ENCODE measurements at regions not wholly inside any gene's neighbourhood (a gene's known extent, or its start where the extent isn't known, plus 50 kb on each side); places are given as distances from the start of the nearest gene placed in this dataset.
"Not testable (repeated sequence)": the region's sequence is repeated elsewhere in the genome, so short reads cannot be mapped to it uniquely, and the experiment has no call there.

DNA sequence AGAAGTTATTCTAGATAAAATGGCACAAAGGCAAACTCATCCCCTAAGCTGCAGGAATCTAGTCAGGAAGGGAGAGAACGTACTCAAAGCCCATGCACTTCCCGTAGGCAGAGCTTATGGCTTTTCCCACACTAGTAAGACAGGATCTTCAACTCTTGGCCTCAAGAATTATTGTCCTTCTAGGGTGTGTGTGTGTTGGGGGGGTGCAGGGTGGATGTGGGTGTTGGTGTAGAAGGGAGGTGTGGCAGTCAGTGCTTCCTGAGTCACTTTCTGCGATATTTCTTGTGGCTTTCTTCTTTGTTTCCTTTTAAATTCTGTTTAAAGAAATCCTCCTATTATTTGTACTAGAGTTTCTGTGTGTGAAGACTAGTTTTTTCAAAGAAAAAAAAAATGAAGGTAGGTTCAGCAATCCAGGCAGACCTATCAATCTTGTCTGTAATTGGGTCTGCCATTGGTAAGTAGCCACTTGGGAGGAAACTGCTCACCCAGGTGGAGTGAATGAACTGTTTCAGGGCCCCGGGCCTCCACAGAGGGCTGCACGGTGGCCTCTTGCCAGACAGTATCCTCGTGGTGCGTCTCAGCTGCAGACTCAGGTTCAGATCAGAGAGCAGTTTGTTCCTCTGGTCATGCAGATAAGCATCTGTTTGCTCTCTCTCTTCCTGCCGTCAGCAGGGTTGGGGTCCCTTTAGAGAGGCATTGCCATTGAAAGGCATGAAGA is 131.9 kb downstream of the NPR3 start:
- DNase-seq (ENCODE audit: low read depth in 4 of 4, low spot score in 3 of 4), result no peak

DNA sequence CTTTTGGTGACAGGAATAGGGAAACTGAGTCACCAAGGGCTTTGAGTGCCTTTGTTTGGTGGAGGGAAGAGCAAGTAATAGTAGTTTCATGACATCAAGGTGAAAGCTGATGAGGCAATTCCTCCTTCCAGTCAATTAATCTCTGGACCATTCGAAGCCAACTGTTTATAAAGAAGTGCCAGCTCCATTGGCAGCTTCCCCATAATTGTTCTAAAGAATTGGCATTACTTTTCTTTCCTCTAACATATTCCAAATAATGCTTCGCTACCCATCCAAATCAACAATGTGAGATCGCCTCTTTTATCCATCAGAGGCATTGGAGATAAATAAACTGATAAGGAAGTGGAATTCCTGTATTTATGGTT is 132.4 kb downstream of the NPR3 start:
- DNase-seq (ENCODE audit: low read depth in 4 of 4, low spot score in 3 of 4), result no peak

DNA sequence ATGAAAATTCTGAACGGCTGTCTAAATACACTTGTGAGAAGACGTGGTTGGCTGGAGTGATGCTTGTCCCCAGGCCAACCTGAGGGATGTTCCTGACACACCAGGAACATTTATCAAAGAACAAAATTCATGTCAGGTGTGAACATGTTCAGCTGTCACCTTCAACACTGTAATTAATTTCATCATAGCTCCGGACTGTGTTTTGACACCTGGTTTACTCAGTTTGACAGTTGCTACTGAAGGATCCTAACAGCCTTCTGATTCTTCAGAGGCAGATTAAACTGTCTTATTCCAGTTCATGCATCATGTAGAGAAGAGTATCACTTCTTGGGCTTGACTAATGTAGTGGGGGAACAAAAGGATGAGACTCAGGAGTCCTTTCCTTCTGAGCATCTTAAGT is 134.1 kb downstream of the NPR3 start:
- no peak for DNase-seq (ENCODE audit: low read depth in 4 of 4, low spot score in 3 of 4)

DNA sequence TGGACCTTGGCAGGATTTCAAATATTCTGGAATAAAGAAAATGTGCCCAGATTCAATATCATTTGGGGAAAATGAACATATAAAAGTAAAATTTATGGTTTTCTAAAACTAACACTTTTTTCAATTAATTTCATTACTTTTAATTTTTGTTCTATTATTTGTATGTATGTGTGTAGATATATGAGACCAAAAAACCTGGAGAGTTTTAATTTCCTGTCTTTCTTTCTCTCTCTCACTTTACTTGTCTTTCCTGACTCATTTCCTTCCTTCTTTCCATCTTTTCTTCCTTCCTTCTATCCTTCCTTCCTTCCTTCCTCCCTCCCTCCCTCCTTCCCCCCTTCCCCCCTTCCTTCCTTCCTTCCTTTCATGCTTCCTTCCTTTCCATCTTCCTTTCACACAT is 137.0 kb downstream of the NPR3 start:
- DNase-seq (ENCODE audit: low read depth in 4 of 4, low spot score in 3 of 4), result no peak

DNA sequence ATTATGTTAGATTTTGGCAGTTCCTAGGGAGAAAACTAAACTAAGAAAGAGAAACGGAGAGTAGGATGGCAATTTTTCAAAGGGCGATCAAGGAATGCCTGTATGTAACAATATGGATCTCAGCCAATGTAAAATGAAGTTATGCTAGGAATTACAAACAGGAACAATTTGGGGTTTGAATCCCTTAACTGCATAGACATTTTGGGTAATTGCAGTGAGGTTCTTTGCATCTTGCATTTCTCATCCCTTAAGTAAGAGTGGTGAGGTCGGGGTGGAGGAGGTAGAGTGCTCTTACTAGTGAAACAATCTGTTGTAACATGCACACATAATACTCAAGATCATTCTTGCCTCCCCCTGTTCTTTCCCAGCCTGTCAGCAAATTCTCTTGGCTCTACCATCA is 137.6 kb downstream of the NPR3 start:
- DNase-seq (ENCODE audit: low read depth in 4 of 4, low spot score in 3 of 4), result no peak

DNA sequence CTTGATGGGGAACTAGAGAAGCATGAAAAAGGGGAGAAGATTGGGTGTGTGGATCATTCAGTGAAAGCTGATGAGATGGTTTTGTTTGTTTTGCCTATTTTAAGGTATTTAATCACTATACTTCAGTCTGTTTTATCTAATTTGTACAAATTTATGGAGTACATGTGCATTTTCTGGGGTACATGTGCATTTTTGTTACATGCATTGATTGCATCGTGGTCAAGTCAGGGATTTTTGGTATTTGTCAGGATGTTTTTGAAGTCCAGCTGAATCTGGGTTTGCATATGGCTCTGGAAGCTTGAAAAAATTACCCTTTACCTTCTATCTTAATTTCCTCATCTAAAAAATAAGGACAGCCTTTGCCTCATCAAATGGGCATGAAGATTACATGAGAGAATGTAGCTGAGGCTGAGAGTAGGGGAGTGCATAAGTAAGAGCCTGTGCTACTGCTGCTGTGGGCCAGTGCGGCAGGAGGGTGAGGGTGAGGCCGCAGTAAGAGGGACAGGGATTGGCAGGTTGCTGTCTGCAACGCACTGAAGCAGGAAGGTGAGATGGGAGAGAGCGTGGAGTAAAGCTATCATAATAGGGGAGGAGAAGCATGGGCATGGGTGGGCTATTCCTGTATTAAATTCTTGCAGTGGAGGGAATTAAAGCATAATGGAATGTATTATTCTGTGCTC is 139.8 kb downstream of the NPR3 start:
- no peak for DNase-seq (ENCODE audit: low read depth in 4 of 4, low spot score in 3 of 4)

DNA sequence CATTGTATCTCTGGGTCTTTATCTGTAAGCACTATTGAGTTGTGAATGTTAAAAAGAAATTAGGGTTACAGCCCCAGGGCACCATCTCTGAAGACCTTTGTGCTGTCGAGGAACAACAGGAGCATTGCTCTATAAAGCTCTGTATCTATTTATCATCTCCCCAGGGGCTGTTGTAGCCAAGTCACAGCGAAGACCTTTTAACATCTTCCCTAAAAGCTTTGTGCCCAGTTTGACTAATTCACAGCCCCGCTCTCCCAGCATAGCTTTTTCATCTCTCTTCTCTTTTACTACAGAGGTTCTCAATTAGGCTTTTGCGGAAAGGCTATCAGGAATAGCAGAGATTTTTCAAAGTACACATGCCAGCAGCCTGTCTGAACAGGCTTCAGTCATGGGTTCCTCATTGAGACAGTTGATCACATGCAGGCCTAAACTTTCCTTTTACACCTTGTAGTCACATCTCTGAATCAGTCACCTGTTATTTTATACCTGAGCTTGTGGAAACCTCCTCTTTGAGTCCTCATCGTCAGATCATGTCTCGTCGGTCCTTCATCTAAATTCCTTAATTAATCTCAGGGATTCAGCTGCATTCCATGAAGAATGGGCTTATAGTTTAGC is 140.5 kb downstream of the NPR3 start:
- no peak for DNase-seq (ENCODE audit: low read depth in 4 of 4, low spot score in 3 of 4)

DNA sequence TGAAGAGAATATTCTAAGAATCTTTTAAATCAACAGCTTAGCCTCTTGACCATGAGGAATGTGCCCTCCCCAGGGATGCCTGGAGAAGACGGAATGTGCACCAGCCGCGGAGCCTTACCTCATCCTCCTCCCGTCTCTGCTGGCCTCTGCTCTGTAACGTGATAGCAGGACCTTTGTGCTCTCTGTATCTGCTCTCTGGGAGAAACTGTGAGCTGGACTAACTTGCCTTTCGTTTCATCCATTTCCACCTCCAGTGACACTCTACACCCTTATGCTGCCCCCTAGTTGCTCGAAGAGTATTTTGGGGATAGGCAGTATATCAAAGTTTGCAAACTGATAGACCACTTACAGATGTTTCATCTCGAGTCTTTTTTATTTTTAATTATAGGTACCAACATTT is 141.4 kb downstream of the NPR3 start:
- peak; percentile 5 to 40 (median 24) for DNase-seq (ENCODE audit: low read depth in 4 of 4, low spot score in 3 of 4)

DNA sequence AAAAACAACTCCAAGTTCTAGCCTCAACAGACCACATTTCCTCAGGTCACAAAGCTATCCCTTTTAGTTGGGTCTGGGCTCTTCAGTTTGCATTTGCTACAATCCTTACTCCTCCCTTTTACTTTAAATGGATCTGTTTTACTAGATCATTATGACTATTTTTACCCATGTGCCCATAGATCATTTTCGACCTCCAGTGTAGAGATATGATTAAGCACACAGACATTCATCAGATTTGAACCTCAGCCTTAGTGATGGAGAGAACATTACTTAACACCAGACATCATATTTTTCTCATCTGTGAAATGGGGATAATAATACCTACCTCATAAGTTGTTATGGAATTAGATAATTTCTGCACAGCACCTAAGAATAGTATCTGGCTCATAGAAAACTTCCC is 141.9 kb downstream of the NPR3 start:
- no peak for DNase-seq (ENCODE audit: low read depth in 4 of 4, low spot score in 3 of 4)

DNA sequence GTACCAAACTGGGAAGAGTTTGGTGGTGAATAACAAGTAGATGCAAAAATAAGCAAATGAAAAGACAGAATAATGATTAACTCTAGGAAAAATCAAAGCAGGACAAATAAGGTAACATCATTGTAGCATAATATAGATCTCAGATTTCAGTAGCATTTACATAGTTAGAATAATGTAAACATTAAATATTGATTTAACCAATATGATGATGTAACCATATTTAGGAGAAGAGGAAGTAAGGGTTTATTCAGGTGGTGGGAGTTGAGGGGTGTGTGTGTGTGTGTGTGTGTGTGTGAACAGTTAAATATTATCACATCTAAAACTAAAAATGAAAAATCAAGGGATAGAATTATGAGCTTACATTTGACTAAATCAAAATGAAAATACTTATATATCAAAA is 143.4 kb downstream of the NPR3 start:
- DNase-seq (ENCODE audit: low read depth in 4 of 4, low spot score in 3 of 4), result no peak

DNA sequence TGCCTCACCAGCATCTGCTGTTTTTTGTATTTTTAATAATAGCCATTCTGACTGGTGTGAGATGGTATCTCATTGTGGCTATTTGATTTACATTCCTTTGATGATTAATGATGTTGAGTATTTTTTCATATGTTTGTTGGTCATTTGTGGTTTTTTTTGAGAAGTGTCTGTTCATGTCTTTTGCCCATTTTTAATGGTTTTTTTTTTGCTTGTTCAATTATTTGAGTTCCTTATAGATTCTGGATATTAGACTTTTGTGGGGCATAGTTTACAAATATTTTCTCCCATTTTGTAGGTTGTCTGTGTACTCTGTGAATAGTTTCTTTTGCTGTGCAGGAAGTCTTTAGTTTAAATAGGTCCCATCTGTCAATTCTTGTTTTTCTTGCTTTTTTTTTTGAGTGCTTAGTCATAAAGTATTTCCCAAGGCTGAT is 148.1 kb downstream of the NPR3 start:
- DNase-seq (ENCODE audit: low read depth in 4 of 4, low spot score in 3 of 4), result no peak

DNA sequence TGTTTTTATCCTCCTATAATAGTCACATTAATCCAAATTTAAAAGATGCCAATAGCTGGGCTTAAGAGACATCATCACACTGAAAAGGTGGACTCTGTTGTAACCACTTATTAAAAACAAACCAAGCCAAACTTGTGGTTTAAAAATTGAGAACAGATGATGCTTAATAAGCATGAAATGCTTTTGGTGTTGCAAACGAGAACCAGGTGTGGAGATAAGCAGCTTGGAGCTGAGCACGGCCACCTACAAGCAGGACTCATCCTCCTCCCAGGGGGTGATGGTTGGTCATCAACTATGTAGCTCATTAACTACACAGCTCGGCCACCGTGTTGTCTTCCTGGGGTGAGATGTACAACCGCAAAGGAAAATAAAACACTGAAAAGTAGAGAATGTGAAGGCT is 154.4 kb downstream of the NPR3 start:
- no peak for DNase-seq (ENCODE audit: low read depth in 4 of 4, low spot score in 3 of 4)

DNA sequence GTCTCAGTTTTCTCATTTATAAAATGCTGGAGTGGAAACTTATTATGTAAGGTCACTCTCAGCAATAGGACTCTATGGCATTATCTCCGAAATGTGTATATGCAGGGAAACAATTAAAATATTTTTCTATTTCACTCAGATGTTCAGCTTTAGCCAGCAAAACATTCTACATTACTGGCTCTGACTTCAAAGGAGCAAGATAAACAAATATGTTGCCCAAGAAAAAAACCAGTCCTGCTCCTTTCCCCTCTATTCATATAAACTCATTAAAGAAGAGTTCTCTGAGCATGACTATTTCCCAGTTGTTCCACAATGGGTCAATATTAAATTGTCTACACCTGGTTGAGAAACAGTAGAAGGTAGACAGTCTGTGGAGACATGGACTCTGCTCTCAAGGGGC is 155.0 kb downstream of the NPR3 start:
- DNase-seq (ENCODE audit: low read depth in 4 of 4, low spot score in 3 of 4), result no peak

DNA sequence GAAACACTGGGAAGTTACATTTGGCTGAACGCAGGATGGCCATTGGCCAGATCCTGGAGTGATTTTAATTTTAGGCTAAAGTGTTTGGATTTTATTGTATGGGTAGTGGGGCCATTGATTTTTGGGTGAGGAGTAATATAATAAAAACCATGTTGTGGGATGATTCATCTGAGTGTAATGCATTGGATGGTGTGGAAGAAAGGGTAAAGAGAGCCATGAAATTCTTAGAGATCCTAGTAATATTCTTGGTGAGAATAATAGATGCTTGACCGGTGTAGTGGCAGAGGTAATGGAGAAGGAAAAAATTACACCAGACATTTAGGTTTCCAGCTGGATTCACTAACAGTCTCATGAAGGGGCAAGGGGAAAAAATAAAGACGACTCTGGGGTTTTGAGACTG is 158.1 kb downstream of the NPR3 start:
- DNase-seq (ENCODE audit: low read depth in 4 of 4, low spot score in 3 of 4), result no peak

DNA sequence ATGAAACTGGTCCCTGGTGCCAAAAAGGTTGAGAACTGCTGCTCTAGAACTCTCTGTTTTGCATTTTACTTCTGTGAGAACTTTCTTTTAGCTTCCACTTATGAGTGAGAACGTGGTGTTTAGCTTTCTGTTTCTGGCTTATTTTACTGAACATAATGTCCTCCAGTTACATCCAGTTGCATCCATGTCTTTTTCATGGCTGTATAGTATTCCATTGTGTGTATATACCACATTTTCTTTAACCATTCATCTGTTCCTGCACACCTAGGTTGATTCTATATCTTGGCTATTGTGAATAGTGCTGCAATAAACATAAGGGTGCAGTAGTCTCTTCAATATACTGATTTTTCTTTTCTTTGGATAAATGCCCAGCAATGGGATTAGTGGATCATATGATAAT is 165.7 kb downstream of the NPR3 start:
- DNase-seq (ENCODE audit: low read depth in 4 of 4, low spot score in 3 of 4), result no peak

DNA sequence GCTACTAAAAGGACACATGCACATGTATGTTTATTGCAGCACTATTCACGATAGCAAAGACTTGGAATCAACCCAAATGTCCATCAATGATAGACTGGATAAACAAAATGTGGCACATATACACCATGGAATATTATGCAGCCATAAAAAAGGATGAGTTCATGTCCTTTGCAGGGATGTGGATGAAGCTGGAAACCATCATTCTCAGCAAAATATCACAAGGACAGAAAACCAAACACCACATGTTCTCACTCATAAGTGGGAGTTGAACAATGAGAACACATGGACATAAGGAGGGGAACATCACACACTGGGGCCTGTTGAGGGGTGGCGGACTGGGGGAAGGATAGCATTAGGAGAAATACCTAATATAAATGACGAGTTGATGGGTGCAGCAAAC is 168.2 kb downstream of the NPR3 start:
- not testable (repeated sequence) for DNase-seq (ENCODE audit: low read depth in 4 of 4, low spot score in 3 of 4)

DNA sequence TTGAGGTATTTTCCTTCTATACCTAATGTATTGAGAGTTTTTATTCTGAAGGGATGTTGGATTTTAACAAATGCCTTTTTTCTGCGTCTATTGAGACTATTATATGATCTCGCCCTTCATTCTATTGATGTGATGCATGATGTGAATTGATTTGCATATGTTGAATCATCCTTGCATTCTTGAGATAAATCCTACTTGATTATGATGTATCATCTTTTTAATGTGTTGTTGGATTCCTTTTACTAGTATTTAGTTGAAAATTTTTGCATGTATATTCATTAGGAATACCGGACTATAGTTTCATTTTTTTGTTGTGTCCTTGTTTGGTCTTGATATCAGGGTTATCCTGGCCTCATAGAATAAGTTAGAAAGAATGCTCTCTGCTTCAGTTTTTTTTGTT is 169.7 kb downstream of the NPR3 start:
- DNase-seq (ENCODE audit: low read depth in 4 of 4, low spot score in 3 of 4), result no peak

DNA sequence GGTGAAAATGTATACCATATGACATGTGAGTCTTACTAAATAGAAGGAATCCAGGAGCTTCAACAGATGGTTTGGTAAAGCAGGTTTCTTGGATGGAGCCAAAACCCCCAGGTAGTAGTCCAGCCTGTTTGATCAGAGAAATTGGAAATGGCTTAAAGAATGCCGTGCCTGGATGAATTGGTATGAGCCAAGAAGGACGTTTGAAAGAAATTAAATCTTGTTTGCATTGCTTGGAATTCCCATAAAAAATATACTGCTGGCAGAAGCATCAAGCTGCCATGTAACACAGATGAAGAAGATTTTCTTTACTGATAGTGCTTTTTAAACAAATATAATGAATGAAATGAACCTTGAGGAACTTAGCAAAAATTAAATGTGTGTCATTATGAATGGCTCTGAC is 176.3 kb downstream of the NPR3 start:
- DNase-seq (ENCODE audit: low read depth in 4 of 4, low spot score in 3 of 4), result no peak

DNA sequence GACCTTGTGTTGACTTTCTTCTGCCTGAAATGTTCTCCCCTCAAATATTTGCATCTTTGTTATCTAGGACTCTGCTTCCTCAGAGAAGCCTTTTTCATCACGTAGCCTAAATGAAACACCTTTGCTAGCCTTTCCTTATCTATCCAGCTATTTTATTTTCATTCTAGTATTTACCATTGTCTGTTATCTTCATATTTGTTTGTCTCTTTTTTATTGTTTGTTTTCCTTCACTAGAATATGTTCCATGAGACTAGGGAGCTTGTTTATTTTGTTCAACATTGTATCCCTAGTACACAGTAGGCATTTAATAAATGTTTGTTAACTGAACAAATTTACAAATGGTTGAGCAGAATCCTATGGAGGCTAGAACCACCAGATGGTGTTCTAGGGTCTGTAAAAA is 178.0 kb downstream of the NPR3 start:
- DNase-seq (ENCODE audit: low read depth in 4 of 4, low spot score in 3 of 4), result no peak

DNA sequence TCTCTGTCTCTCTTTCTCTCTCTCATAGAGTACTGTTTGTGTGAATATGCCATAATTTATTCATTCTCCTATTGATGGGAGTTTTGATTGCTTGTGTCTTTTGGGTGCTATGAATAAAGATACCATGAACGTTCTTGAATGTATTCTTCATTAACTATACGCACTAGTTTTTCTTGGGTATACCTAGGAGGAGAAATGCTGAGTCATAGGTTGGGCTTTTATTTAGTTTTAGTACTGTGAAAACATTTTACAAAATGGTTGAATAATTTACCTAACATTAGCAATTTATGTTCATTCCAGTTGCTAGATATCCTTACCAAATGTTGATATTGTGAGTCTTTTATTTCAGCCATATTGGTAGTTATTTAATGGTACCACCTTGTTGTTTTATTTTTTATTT is 192.5 kb downstream of the NPR3 start:
- DNase-seq (ENCODE audit: low read depth in 4 of 4, low spot score in 3 of 4), result no peak

DNA sequence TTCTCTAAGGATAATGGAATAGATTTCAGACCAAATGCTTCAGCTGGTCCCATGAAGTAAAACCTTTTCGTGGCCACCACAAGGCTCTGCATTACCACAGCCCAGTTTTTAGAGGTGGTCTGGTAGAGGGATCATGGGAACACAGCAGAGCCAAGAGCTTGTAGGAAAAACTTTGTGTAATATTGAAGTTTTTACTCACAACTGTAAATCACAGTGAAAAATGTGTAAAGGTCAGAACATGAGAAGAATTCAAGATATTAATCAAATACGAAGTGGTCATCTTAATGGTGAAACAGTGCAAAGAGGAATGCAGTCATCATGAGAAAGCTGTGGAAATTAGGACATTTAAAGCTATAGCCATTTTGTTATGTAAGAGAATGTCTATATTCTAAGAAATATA is 197.5 kb downstream of the NPR3 start:
- DNase-seq (ENCODE audit: low read depth in 4 of 4, low spot score in 3 of 4), result peak in 1 of 4 donors; percentile 13

DNA sequence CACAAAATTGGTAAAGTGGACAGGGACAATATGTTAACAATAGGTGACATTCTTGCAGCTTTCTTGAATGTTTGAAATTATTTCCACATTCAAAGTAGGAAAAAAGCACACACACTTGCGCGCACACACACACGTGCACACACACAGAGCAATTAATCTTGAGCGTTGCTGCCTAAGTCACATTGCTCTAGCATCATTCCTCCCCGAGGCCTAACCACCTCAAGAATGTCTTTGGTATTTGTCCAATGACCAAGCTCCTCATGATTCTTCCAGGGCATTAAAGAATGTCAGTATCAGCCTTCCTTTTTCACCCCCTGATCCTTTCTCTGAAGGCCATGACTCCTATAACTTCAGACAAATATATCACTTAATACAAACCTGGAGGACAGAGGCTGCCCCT is 198.1 kb downstream of the NPR3 start:
- no peak for DNase-seq (ENCODE audit: low read depth in 4 of 4, low spot score in 3 of 4)

Measured in right renal pelvis (tissue), 4 donors.